ENCODE measurements at regions not wholly inside any gene's neighbourhood (a gene's known extent, or its start where the extent isn't known, plus 50 kb on each side); places are given as distances from the start of the nearest gene placed in this dataset.

DNA sequence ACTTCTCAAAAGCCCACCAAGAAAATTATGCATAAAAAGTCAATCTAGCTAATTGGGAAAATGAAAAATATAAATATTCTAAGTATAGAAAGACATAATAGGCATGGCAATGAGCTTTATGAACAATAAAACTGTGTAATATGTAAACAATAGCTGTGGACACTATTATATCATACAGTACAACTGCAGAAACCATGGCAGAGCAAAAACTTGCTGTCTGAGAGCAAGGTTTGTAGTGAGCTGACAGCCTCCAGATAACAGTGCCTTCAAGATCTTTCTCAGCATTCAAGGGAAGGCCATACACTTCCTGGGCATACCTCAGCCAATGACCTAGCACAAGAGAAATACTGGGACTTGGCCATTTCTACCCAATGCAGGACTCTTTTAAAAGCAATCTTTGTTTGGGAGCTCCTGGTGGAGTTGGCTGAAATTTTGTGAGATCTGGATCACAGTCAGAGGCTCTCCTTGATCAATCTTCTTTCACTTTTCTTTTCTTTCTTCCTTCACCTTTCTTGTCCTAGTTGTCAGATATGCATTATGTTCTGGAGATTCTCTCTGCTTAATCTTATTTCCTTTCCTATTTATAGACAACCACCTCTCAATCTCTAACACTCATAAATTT, 427.2 kb upstream of the UBE2E3 start:
- TF ChIP-seq ZNF560 (tag by site-specific recombination; IDR thresholded peaks at IDR 0.05; ENCODE audit: borderline replicate concordance), result no peak
- TF ChIP-seq, protein P1, sequence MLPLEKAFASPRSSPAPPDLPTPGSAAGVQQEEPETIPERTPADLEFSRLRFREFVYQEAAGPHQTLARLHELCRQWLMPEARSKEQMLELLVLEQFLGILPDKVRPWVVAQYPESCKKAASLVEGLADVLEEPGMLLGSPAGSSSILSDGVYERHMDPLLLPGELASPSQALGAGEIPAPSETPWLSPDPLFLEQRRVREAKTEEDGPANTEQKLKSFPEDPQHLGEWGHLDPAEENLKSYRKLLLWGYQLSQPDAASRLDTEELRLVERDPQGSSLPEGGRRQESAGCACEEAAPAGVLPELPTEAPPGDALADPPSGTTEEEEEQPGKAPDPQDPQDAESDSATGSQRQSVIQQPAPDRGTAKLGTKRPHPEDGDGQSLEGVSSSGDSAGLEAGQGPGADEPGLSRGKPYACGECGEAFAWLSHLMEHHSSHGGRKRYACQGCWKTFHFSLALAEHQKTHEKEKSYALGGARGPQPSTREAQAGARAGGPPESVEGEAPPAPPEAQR (tag by site-specific recombination; IDR thresholded peaks at IDR 0.05), result no peak
- no peak for TF ChIP-seq ZNF785 (tag by site-specific recombination; IDR thresholded peaks at IDR 0.05)
- no peak for TF ChIP-seq FEZF1 (tag by site-specific recombination; IDR thresholded peaks at IDR 0.05)
